ENCODE measurements at regions not wholly inside any gene's neighbourhood (a gene's known extent, or its start where the extent isn't known, plus 50 kb on each side); places are given as distances from the start of the nearest gene placed in this dataset.

DNA sequence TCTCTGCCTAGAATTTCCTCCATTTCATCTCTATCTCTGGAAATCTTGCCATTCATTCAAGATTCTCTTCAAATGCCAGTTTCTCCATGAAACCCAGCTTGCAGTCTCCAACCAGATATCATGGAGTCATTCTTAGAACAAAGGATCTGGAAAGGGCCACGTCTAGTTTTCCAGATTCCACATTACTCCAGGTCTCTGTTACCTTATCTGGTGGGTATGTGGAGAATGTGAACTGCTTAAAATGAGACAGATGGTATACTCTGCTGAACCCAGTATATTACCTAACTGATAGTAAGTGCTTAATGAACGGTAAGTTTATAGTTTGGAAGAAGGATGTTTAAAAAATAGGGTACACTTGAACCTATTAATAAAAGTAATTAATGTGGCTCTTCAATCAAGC, 52.3 kb upstream of the ZSWIM6 start:
- H3K4me3 ChIP-seq (ENCODE audit: low read depth, low read length): no peak overlapping the region
- TF ChIP-seq, protein P1, sequence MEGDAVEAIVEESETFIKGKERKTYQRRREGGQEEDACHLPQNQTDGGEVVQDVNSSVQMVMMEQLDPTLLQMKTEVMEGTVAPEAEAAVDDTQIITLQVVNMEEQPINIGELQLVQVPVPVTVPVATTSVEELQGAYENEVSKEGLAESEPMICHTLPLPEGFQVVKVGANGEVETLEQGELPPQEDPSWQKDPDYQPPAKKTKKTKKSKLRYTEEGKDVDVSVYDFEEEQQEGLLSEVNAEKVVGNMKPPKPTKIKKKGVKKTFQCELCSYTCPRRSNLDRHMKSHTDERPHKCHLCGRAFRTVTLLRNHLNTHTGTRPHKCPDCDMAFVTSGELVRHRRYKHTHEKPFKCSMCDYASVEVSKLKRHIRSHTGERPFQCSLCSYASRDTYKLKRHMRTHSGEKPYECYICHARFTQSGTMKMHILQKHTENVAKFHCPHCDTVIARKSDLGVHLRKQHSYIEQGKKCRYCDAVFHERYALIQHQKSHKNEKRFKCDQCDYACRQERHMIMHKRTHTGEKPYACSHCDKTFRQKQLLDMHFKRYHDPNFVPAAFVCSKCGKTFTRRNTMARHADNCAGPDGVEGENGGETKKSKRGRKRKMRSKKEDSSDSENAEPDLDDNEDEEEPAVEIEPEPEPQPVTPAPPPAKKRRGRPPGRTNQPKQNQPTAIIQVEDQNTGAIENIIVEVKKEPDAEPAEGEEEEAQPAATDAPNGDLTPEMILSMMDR (conservative IDR thresholded peaks at IDR 0.05; ENCODE audit: low read depth, low read length): no peak
- no peak for DNase-seq (ENCODE audit: low read depth)

DNA sequence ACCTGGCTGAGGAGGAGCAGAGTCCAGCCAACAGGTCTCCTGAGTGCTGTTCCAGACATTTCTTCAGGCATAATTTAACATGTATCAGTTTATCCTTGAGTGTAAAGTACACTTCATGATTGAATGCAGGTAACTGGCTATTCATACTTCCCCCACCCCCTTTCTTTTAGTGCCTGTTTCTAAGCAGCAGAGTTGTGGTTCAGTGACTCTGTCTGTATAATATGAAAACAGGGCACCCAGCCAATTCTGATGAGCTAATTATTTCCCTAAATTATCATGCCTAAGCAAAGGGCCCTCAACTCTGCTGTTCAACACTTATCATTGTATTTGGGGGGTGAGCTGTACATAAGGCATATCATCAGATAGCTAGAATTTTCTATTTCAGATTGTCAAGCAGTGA, 51.9 kb upstream of the ZSWIM6 start:
- TF ChIP-seq, protein P1 (conservative IDR thresholded peaks at IDR 0.05; ENCODE audit: low read depth, low read length): no peak
- H3K4me3 ChIP-seq (ENCODE audit: low read depth, low read length): no peak overlapping the region
- DNase-seq (ENCODE audit: low read depth): peak; percentile 89

GRCh38 chr5:61280761-61281427, 51.2 kb upstream of the ZSWIM6 start:
- H3K4me3 ChIP-seq (ENCODE audit: low read depth, low read length): no peak overlapping the region
- TF ChIP-seq, protein P1 (conservative IDR thresholded peaks at IDR 0.05; ENCODE audit: low read depth, low read length): no peak
- DNase-seq (ENCODE audit: low read depth): no peak

GRCh38 chr5:61281686-61282085, 50.4 kb upstream of the ZSWIM6 start:
- DNase-seq (ENCODE audit: low read depth): no peak
- TF ChIP-seq, protein P1 (conservative IDR thresholded peaks at IDR 0.05; ENCODE audit: low read depth, low read length): no peak
- H3K4me3 ChIP-seq (ENCODE audit: low read depth, low read length): no peak overlapping the region
